Tibial artery (tissue), 4 donors: ENCODE measurements at regions not wholly inside any gene's neighbourhood (a gene's known extent, or its start where the extent isn't known, plus 50 kb on each side); places are given as distances from the start of the nearest gene placed in this dataset.

Experiments
- DNase-seq, 2 donors: peaks; one replicate each; pipeline ENCODE4 v3.0.0-alpha.2; 2019
- H3K27ac ChIP-seq, 2 donors: fragments of 200-600 bp; sonication (generic) in 1 of 2; 1 replicate in 1 of 2; 2 replicates in 1 of 2; pipeline ENCODE4 v1.5.1; 2018 to 2019; ENCODE audit warnings: mild to moderate bottlenecking in 1 of 2
- H3K27me3 ChIP-seq, 2 donors: fragments of 200-600 bp; sonication (generic) in 1 of 2; one replicate each; pipeline versions ENCODE4 v1.5.1 to v1.6.0; 2016 to 2019
- H3K36me3 ChIP-seq, 3 donors: fragments of 200-600 bp; sonication (generic) in 2 of 3; one replicate each; pipeline ENCODE4 v1.5.1; 2016 to 2019; ENCODE audit warnings: mild to moderate bottlenecking in 2 of 3
- H3K4me1 ChIP-seq, 4 donors: fragments of 200-600 bp; sonication (generic) in 2 of 4; 1 replicate in 3 of 4; 2 replicates in 1 of 4; pipeline ENCODE4 v1.5.1; 2016 to 2019
- H3K4me3 ChIP-seq, 2 donors: fragments of 200-600 bp; sonication (generic) in 1 of 2; 1 replicate in 1 of 2; 2 replicates in 1 of 2; pipeline ENCODE4 v1.5.1; 2018 to 2019; ENCODE audit warnings: mild to moderate bottlenecking in 2 of 2
- H3K9me3 ChIP-seq, 3 donors: fragments of 200-600 bp; sonication (generic) in 1 of 3; one replicate each; pipeline ENCODE4 v1.5.1; 2016 to 2019
- CTCF ChIP-seq, 2 experiments: fragments of 200-600 bp in 1 of 2; fragments of 450-650 bp in 1 of 2; IDR thresholded peaks; one replicate each; pipeline ENCODE4 v1.5.1; 2017 to 2019; ENCODE audit warnings: antibody characterized with exemption in 2 of 2, mild to moderate bottlenecking in 1 of 2, moderate library complexity in 1 of 2
- intact Hi-C: fragments of 100-400 bp; cut with DNase I; formaldehyde crosslinking; loops from one replicate; pipeline ENCODE4 v1.15.0; 2023; ENCODE audit warnings: low total_unique reads

- Histone ChIP-seq H3K27me3 (no peaks in the 10 kb centered on the region), H3K27ac (no peak overlapping the region), H3K4me3 (no peak overlapping the region), H3K4me1 (peaks cover 0 to 5% (median 0%) of the 10 kb centered on the region in 4 donors), H3K9me3 (no peaks in the 10 kb centered on the region), H3K36me3 (no peaks in the 10 kb centered on the region)
- no peak for TF ChIP-seq CTCF (IDR thresholded peaks at IDR 0.05)
- DNase-seq = no peak
- intact Hi-C loops = no loop called here
Measured at GRCh38 chr3:110804856-110805255, 266.8 kb upstream of the NECTIN3 start.

- H3K4me3 ChIP-seq = no peak overlapping the region
- TF ChIP-seq CTCF (IDR thresholded peaks at IDR 0.05) = no peak
Measured at GRCh38 chr3:110806924-110807323, 264.7 kb upstream of the NECTIN3 start.

GRCh38 chr3:110808630-110809029, 263.0 kb upstream of the NECTIN3 start:
- H3K4me1 ChIP-seq = no peaks in the 10 kb centered on the region
- DNase-seq = no peak
- no peak for TF ChIP-seq CTCF (IDR thresholded peaks at IDR 0.05)

More at GRCh38 chr3:110806924-110807323, 264.7 kb upstream of the NECTIN3 start:
- no peaks in the 10 kb centered on the region for H3K4me1 ChIP-seq
- intact Hi-C loops = no loop called here
- H3K27me3 ChIP-seq = no peaks in the 10 kb centered on the region
- no peaks in the 10 kb centered on the region for H3K9me3 ChIP-seq
- H3K27ac ChIP-seq = no peak overlapping the region
- DNase-seq = no peak
- H3K36me3 ChIP-seq = no peaks in the 10 kb centered on the region

GRCh38 chr3:110810356-110810755, 261.3 kb upstream of the NECTIN3 start:
- intact Hi-C loops = no loop called here
- Histone ChIP-seq H3K4me1 (no peaks in the 10 kb centered on the region), H3K27me3 (no peaks in the 10 kb centered on the region), H3K9me3 (no peaks in the 10 kb centered on the region), H3K36me3 (no peaks in the 10 kb centered on the region), H3K4me3 (no peak overlapping the region), H3K27ac (no peak overlapping the region)
- no peak for TF ChIP-seq CTCF (IDR thresholded peaks at IDR 0.05)
- DNase-seq = no peak

More at GRCh38 chr3:110808630-110809029, 263.0 kb upstream of the NECTIN3 start:
- H3K9me3 ChIP-seq = no peaks in the 10 kb centered on the region
- no peak overlapping the region for H3K27ac ChIP-seq
- H3K36me3 ChIP-seq = no peaks in the 10 kb centered on the region
- H3K27me3 ChIP-seq = no peaks in the 10 kb centered on the region
- intact Hi-C loops = no loop called here
- H3K4me3 ChIP-seq = no peak overlapping the region

GRCh38 chr3:110811050-110811449, 260.6 kb upstream of the NECTIN3 start:
- H3K9me3 ChIP-seq = no peaks in the 10 kb centered on the region
- TF ChIP-seq CTCF (IDR thresholded peaks at IDR 0.05) = no peak
- H3K4me3 ChIP-seq = no peak overlapping the region
- no peaks in the 10 kb centered on the region for H3K4me1 ChIP-seq
- H3K27me3 ChIP-seq = no peaks in the 10 kb centered on the region
- no peaks in the 10 kb centered on the region for H3K36me3 ChIP-seq
- intact Hi-C loops = no loop called here
- DNase-seq = no peak
- no peak overlapping the region for H3K27ac ChIP-seq

GRCh38 chr3:110813541-110813940, 258.1 kb upstream of the NECTIN3 start:
- H3K36me3 ChIP-seq = no peaks in the 10 kb centered on the region
- no peaks in the 10 kb centered on the region for H3K27me3 ChIP-seq
- H3K4me1 ChIP-seq = no peaks in the 10 kb centered on the region
- no peak for TF ChIP-seq CTCF (IDR thresholded peaks at IDR 0.05)
- H3K4me3 ChIP-seq = no peak overlapping the region
- H3K9me3 ChIP-seq = no peaks in the 10 kb centered on the region
- DNase-seq = no peak
- H3K27ac ChIP-seq = no peak overlapping the region
- intact Hi-C loops = no loop called here
